ENCODE measurements at regions not wholly inside any gene's neighbourhood (a gene's known extent, or its start where the extent isn't known, plus 50 kb on each side); places are given as distances from the start of the nearest gene placed in this dataset.

- intact Hi-C loops (cut with micrococcal nuclease) = no loop called here
Measured at GRCh38 chr6:122339661-122340060, 59.8 kb upstream of the HSF2 start.

- intact Hi-C loops (cut with micrococcal nuclease) = no loop called here
Measured at GRCh38 chr6:122347280-122347679, 52.2 kb upstream of the HSF2 start.

GRCh38 chr6:122347751-122348150, 51.7 kb upstream of the HSF2 start:
- intact Hi-C loops (cut with micrococcal nuclease) = no loop called here
